PC-9 (cell line): ENCODE measurements at regions not wholly inside any gene's neighbourhood (a gene's known extent, or its start where the extent isn't known, plus 50 kb on each side); places are given as distances from the start of the nearest gene placed in this dataset.
"Not testable (repeated sequence)": the region's sequence is repeated elsewhere in the genome, so short reads cannot be mapped to it uniquely, and the experiment has no call there.

ENCODE experiments used
- CTCF ChIP-seq: fragments of 200-600 bp; sonication (generic); conservative IDR thresholded peaks from 2 replicates; pipeline ENCODE4 v1.6.1; 2017; ENCODE audit warnings: mixed run types, antibody characterized with exemption, mild to moderate bottlenecking, moderate library complexity
- EZH2 ChIP-seq: fragments of 200-600 bp; sonication (generic); IDR thresholded peaks from 2 replicates; pipeline ENCODE4 v1.8.0; 2017; ENCODE audit warnings: antibody characterized with exemption, low read depth

GRCh38 chr2:20943721-20944120 lies 100.2 kb downstream of the APOB start:
- TF ChIP-seq CTCF, EZH2: not testable (repeated sequence)
